B cell (primary cell): ENCODE measurements at regions not wholly inside any gene's neighbourhood (a gene's known extent, or its start where the extent isn't known, plus 50 kb on each side); places are given as distances from the start of the nearest gene placed in this dataset.
"Not testable (repeated sequence)": the region's sequence is repeated elsewhere in the genome, so short reads cannot be mapped to it uniquely, and the experiment has no call there.

Experiments
- EZH2 ChIP-seq: IDR thresholded peaks from 2 replicates; pipeline ENCODE4 v1.6.1; 2012; ENCODE audit warnings: borderline replicate concordance, low read depth, mild to moderate bottlenecking, moderate library complexity, low read length; ENCODE audit not compliant: insufficient read depth, poor library complexity, severe bottlenecking
- TF ChIP-seq, protein P1 (sequence below): fragments of 200-600 bp; IDR thresholded peaks from one replicate; pipeline ENCODE4 v1.8.0; 2022; ENCODE audit warnings: antibody characterized with exemption, mild to moderate bottlenecking

DNA sequence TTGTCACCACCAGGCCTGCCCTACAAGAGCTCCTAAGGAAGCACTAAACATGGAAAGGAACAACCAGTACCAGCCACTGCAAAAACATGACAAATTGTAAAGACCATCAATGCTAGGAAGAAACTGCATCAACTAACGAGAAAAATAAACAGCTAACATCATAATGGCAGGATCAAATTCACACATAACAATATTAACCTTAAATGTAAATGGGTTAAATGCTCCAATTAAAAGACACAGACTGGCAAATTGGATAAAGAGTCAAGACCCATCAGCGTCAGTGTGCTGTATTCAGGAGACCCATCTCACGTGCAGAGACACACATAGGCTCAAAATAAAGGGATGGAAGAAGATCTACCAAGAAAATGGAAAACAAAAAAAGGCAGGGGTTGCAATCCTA, 77.0 kb upstream of the SAMSN1 start:
- TF ChIP-seq, protein P1, sequence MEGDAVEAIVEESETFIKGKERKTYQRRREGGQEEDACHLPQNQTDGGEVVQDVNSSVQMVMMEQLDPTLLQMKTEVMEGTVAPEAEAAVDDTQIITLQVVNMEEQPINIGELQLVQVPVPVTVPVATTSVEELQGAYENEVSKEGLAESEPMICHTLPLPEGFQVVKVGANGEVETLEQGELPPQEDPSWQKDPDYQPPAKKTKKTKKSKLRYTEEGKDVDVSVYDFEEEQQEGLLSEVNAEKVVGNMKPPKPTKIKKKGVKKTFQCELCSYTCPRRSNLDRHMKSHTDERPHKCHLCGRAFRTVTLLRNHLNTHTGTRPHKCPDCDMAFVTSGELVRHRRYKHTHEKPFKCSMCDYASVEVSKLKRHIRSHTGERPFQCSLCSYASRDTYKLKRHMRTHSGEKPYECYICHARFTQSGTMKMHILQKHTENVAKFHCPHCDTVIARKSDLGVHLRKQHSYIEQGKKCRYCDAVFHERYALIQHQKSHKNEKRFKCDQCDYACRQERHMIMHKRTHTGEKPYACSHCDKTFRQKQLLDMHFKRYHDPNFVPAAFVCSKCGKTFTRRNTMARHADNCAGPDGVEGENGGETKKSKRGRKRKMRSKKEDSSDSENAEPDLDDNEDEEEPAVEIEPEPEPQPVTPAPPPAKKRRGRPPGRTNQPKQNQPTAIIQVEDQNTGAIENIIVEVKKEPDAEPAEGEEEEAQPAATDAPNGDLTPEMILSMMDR, result not testable (repeated sequence)
- not testable (repeated sequence) for TF ChIP-seq EZH2
